H1 (cell line): ENCODE measurements at regions not wholly inside any gene's neighbourhood (a gene's known extent, or its start where the extent isn't known, plus 50 kb on each side); places are given as distances from the start of the nearest gene placed in this dataset.

Experiments
- CTCF ChIA-PET: fragments of 300-600 bp; sonication (Branson Sonifier 250); formaldehyde crosslinking; loops from one replicate; lab custom pipeline; 2021; ENCODE audit not compliant: partially characterized antibody; lab: Charles Lee
- POLR2A ChIA-PET: fragments of 300-600 bp; sonication (Branson Sonifier 250); formaldehyde crosslinking; loops from one replicate; lab custom pipeline; 2021; ENCODE audit warnings: inconsistent platforms; ENCODE audit not compliant: partially characterized antibody; lab: Charles Lee
- DNase-seq, 2 experiments: peaks; one replicate each; pipeline versions ENCODE4 v3.0.0 to v3.0.0-alpha.2; 2010 to 2022; ENCODE audit warnings: low spot score in 2 of 2, low read depth in 1 of 2, mixed read lengths in 1 of 2
- FAIRE-seq: peaks from 2 replicates; lab custom pipeline; 2011; peaks lifted over from hg19 to GRCh38; lab: Jason Lieb, UNC
- H2AFZ ChIP-seq: 2 replicates; pipeline ENCODE4 v1.8.1; 2012; ENCODE audit warnings: low read length, inconsistent platforms
- H2AK5ac ChIP-seq: 2 replicates; pipeline ENCODE4 v1.6.1; 2013; ENCODE audit warnings: low read depth, low read length
- H2BK120ac ChIP-seq: replicated peaks from 2 replicates; pipeline ENCODE3; 2013; ENCODE audit warnings: low read depth, low read length, inconsistent platforms
- H2BK12ac ChIP-seq: 2 replicates; pipeline ENCODE4 v1.6.1; 2013; ENCODE audit warnings: low read depth, low read length
- H2BK15ac ChIP-seq: 2 replicates; pipeline ENCODE4 v1.6.1; 2013; ENCODE audit warnings: low read length
- H2BK20ac ChIP-seq: 2 replicates; pipeline ENCODE4 v1.6.1; 2013; ENCODE audit warnings: low read length
- H2BK5ac ChIP-seq: 2 replicates; pipeline ENCODE4 v1.6.1; 2013; ENCODE audit warnings: low read depth, low read length
- H3K14ac ChIP-seq: 2 replicates; pipeline ENCODE4 v1.6.1; 2013; ENCODE audit warnings: inconsistent platforms; ENCODE audit not compliant: insufficient read length
- H3K18ac ChIP-seq: 2 replicates; pipeline ENCODE4 v1.6.1; 2013; ENCODE audit warnings: low read length; ENCODE audit errors: extremely low read depth
- H3K23ac ChIP-seq: 2 replicates; pipeline ENCODE4 v1.6.1; 2013; ENCODE audit warnings: inconsistent platforms; ENCODE audit not compliant: insufficient read length
- H3K23me2 ChIP-seq: 2 replicates; pipeline ENCODE4 v1.6.1; 2013; ENCODE audit warnings: low read depth, low read length
- H3K27ac ChIP-seq: 2 replicates; pipeline ENCODE4 v1.6.1; 2011; ENCODE audit warnings: low read depth, low read length, inconsistent platforms
- H3K27me3 ChIP-seq, 4 experiments: replicated peaks in 1 of 4; 1 replicate in 1 of 4; 2 replicates in 3 of 4; pipeline versions ENCODE4 v1.6.1 to v1.8.1; 2011 to 2013; ENCODE audit warnings: low read length in 3 of 4, mild to moderate bottlenecking in 3 of 4, inconsistent platforms in 2 of 4, mixed read lengths in 2 of 4, moderate library complexity in 1 of 4; ENCODE audit not compliant: control insufficient read depth in 3 of 4, insufficient read depth in 3 of 4; ENCODE audit errors: extremely low read depth in 1 of 4
- H3K36me3 ChIP-seq, 4 experiments: 2 replicates each; pipeline versions ENCODE4 v1.6.1 to v1.8.1; 2011 to 2013; ENCODE audit warnings: mild to moderate bottlenecking in 4 of 4, low read length in 3 of 4, moderate library complexity in 2 of 4, control low read depth in 1 of 4, inconsistent platforms in 1 of 4; ENCODE audit not compliant: insufficient read depth in 4 of 4, control insufficient read depth in 2 of 4
- H3K4ac ChIP-seq: replicated peaks from 2 replicates; pipeline ENCODE3; 2013; ENCODE audit warnings: low read length, low read depth, mixed read lengths, inconsistent platforms; ENCODE audit not compliant: insufficient read length
- H3K4me1 ChIP-seq, 4 experiments: replicated peaks in 1 of 4; 1 replicate in 1 of 4; 2 replicates in 3 of 4; pipeline versions ENCODE4 v1.6.1 to v1.8.1; 2011 to 2013; ENCODE audit warnings: low read length in 3 of 4, inconsistent platforms in 2 of 4, mixed read lengths in 1 of 4; ENCODE audit not compliant: insufficient read depth in 4 of 4, control insufficient read depth in 3 of 4
- H3K4me2 ChIP-seq, 2 experiments: 2 replicates each; pipeline versions ENCODE4 v1.6.1 to v1.8.1; 2011 to 2013; ENCODE audit warnings: low read depth in 2 of 2, low read length in 2 of 2, control low read depth in 1 of 2, inconsistent platforms in 1 of 2, mild to moderate bottlenecking in 1 of 2; ENCODE audit not compliant: insufficient read depth in 1 of 2
- H3K4me3 ChIP-seq, 4 experiments: fragments of 200-600, 300-600 bp in 1 of 4; sonication (generic), shearing (Covaris generic), sonication (Bioruptor Twin) in 1 of 4; 2 replicates each; pipeline versions ENCODE4 v1.5.1 to v1.8.1; 2011 to 2016; ENCODE audit warnings: low read length in 4 of 4, low read depth in 3 of 4, control low read depth in 2 of 4, inconsistent platforms in 2 of 4, mild to moderate bottlenecking in 2 of 4, mixed read lengths in 1 of 4, moderate library complexity in 1 of 4; ENCODE audit not compliant: insufficient read depth in 2 of 4; ENCODE audit errors: extremely low read depth in 1 of 4
- H3K56ac ChIP-seq: replicated peaks from 2 replicates; pipeline ENCODE3; 2013; ENCODE audit warnings: low read depth, mild to moderate bottlenecking, mixed read lengths, low read length, inconsistent platforms; ENCODE audit not compliant: insufficient read length
- H3K79me1 ChIP-seq: 2 replicates; pipeline ENCODE4 v1.6.1; 2013; ENCODE audit warnings: low read depth, low read length, control low read depth
- H3K79me2 ChIP-seq, 2 experiments: 2 replicates each; pipeline versions ENCODE4 v1.6.1 to v1.8.1; 2012 to 2013; ENCODE audit warnings: low read length in 2 of 2, mild to moderate bottlenecking in 2 of 2, inconsistent platforms in 1 of 2; ENCODE audit not compliant: insufficient read depth in 2 of 2, control insufficient read depth in 1 of 2
- H3K9ac ChIP-seq, 4 experiments: replicated peaks in 1 of 4; 1 replicate in 1 of 4; 2 replicates in 3 of 4; pipeline versions ENCODE4 v1.6.1 to v1.8.1; 2011 to 2013; ENCODE audit warnings: low read depth in 3 of 4, low read length in 3 of 4, control low read depth in 2 of 4, mild to moderate bottlenecking in 2 of 4, moderate library complexity in 2 of 4, inconsistent platforms in 1 of 4; ENCODE audit errors: extremely low read depth in 1 of 4
- H3K9me3 ChIP-seq, 2 experiments: 2 replicates each; pipeline versions ENCODE4 v1.6.1 to v1.8.1; 2012 to 2013; ENCODE audit warnings: mild to moderate bottlenecking in 2 of 2, moderate library complexity in 2 of 2, control low read depth in 1 of 2, inconsistent platforms in 1 of 2, low read depth in 1 of 2, low read length in 1 of 2, mixed read lengths in 1 of 2; ENCODE audit not compliant: insufficient read depth in 2 of 2
- H4K20me1 ChIP-seq, 2 experiments: replicated peaks in 1 of 2; 2 replicates each; pipeline versions ENCODE3 to v1.8.1; 2011 to 2013; ENCODE audit warnings: inconsistent platforms in 2 of 2, low read length in 2 of 2, mild to moderate bottlenecking in 1 of 2; ENCODE audit not compliant: insufficient read depth in 2 of 2, control insufficient read depth in 1 of 2
- H4K5ac ChIP-seq: 2 replicates; pipeline ENCODE4 v1.6.1; 2013; ENCODE audit warnings: low read length, low read depth, mixed read lengths, inconsistent platforms; ENCODE audit not compliant: insufficient read length
- H4K8ac ChIP-seq: 2 replicates; pipeline ENCODE4 v1.8.0; 2013; ENCODE audit warnings: mild to moderate bottlenecking, moderate library complexity, low read length, inconsistent platforms; ENCODE audit not compliant: insufficient read depth; ENCODE audit errors: extremely low read depth
- H4K91ac ChIP-seq: replicated peaks from 2 replicates; pipeline ENCODE3; 2013; ENCODE audit warnings: low read length, mixed read lengths, inconsistent platforms; ENCODE audit not compliant: insufficient read length
- BRCA1 ChIP-seq: IDR thresholded peaks from 2 replicates; pipeline ENCODE4 v1.6.1; 2012; ENCODE audit warnings: low read depth, low read length, improper control_type of control experiment
- CREB1 ChIP-seq: IDR thresholded peaks from 2 replicates; pipeline ENCODE4 v1.6.1; 2012; ENCODE audit warnings: inconsistent platforms
- GTF2F1 ChIP-seq: IDR thresholded peaks from 2 replicates; pipeline ENCODE4 v1.6.1; 2012; ENCODE audit warnings: low read depth, low read length, improper control_type of control experiment, borderline replicate concordance
- JUND ChIP-seq: IDR thresholded peaks from 2 replicates; pipeline ENCODE4 v1.6.1; 2011; ENCODE audit warnings: mild to moderate bottlenecking, improper control_type of control experiment, low read length
- SIX5 ChIP-seq: IDR thresholded peaks from 2 replicates; pipeline ENCODE4 v1.6.1; 2011; ENCODE audit warnings: mild to moderate bottlenecking, low read depth, low read length
- TAF7 ChIP-seq: optimal IDR thresholded peaks from 2 replicates; pipeline ENCODE3; 2011; ENCODE audit warnings: low read depth, mild to moderate bottlenecking, inconsistent platforms, low read length, moderate library complexity, borderline replicate concordance
- YY1 ChIP-seq: IDR thresholded peaks from 2 replicates; pipeline ENCODE4 v1.6.1; 2011; ENCODE audit warnings: low read depth, mild to moderate bottlenecking, low read length

DNA sequence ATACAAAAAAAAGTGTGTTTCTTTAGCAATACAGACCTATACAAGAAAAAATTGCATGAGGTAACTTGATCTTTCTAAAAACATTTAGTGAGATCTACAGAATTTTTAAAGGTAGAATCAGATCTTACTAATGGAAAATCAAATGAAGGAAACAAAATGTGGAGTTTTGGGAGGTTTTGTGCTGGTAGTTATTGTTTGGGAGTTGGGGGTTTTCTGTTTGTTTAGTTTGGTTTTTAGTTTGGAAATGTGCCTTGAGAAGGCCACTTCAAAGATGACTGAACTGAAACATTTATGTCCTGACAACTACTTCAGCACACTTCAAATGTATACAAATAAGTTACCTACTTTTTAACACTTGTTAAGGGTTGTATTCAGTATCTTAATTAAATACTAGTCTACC, 280.1 kb downstream of the NR2F1-AS1 start:
- Histone ChIP-seq H2BK12ac (no peak overlapping the region), H3K27me3 (no peaks in the 10 kb centered on the region), H3K4me3 (no peak overlapping the region), H3K4me2 (no peak overlapping the region; a peak in 1 of 4 replicates), H3K23ac (no peak overlapping the region), H2AK5ac (no peak overlapping the region), H2BK5ac (no peak overlapping the region), H2AFZ (no peak overlapping the region), H2BK20ac (no peak overlapping the region), H3K23me2 (no peaks in the 10 kb centered on the region; the same call in 1 of the 2 replicates), H3K4ac (no peak overlapping the region), H3K4me1 (peaks cover 0 to 15% (median 10%) of the 10 kb centered on the region in 4 experiments; a peak in 5 of 7 replicates), H3K56ac (no peak overlapping the region), H3K18ac (no peak overlapping the region), H3K36me3 (no peaks in the 10 kb centered on the region), H2BK15ac (no peak overlapping the region), H3K79me2 (no peaks in the 10 kb centered on the region), H4K5ac (no peak overlapping the region), H3K79me1 (no peaks in the 10 kb centered on the region), H3K27ac (no peak overlapping the region), H3K14ac (no peak overlapping the region), H4K20me1 (no peaks in the 10 kb centered on the region), H4K8ac (no peak overlapping the region), H4K91ac (no peak overlapping the region), H3K9ac (no peak overlapping the region), H2BK120ac (no peak overlapping the region), H3K9me3 (no peaks in the 10 kb centered on the region)
- CTCF ChIA-PET, result interaction anchor here (1.1 to 1.2 kb wide), 2 partner anchors 27 to 389 kb away, joined by 3 read pairs; no protein-coding TSS in a partner anchor
- POLR2A ChIA-PET, result no interaction called here
- DNase-seq (no peak), FAIRE-seq (no peak)
- TF ChIP-seq GTF2F1 (no peak), YY1 (no peak), CREB1 (no peak), SIX5 (no peak), JUND (no peak), TAF7 (no peak), BRCA1 (no peak)
